IMR-90 (cell line): ENCODE measurements at regions not wholly inside any gene's neighbourhood (a gene's known extent, or its start where the extent isn't known, plus 50 kb on each side); places are given as distances from the start of the nearest gene placed in this dataset.

ENCODE experiments used
- ATAC-seq: fragments of 200-7000 bp; cut with Tn5 transposase; 2 replicates; pipeline ENCODE4 v1.9.1; 2020; ENCODE audit warnings: low read depth, mild to moderate bottlenecking, moderate library complexity
- BruUV-seq: library from RNA; stranded (reverse); fragments of 400-500 nt; replicated peaks from 2 replicates; lab custom pipeline; 2021; lab: Mats Ljungman, UMichigan
- CTCF ChIA-PET: fragments of 300-600 bp; formaldehyde crosslinking; extraction: SDS; loops from one replicate; lab custom pipeline; 2021; ENCODE audit warnings: antibody characterized with exemption; lab: Yijun Ruan, JAX
- POLR2A ChIA-PET: fragments of 300-600 bp; sonication (Branson Sonifier 250); formaldehyde crosslinking; loops from one replicate; lab custom pipeline; 2022; ENCODE audit warnings: antibody characterized with exemption; ENCODE audit not compliant: unreplicated experiment; lab: Charles Lee
- DNase-seq: peaks from one replicate; pipeline ENCODE4 v3.0.0; 2013
- H2AFZ ChIP-seq: replicated peaks from 2 replicates; pipeline ENCODE3; 2013; ENCODE audit warnings: low read length, mild to moderate bottlenecking; ENCODE audit not compliant: poor library complexity
- H2AK5ac ChIP-seq: 2 replicates; pipeline ENCODE4 v1.6.1; 2013; ENCODE audit warnings: low read depth, low read length, inconsistent platforms
- H2AK9ac ChIP-seq: replicated peaks from 2 replicates; pipeline ENCODE3; 2013; ENCODE audit warnings: mild to moderate bottlenecking, low read depth, low read length, moderate library complexity; ENCODE audit not compliant: poor library complexity
- H2BK120ac ChIP-seq: 2 replicates; pipeline ENCODE4 v1.6.1; 2013; ENCODE audit warnings: low read depth, low read length, inconsistent platforms
- H2BK15ac ChIP-seq: 3 replicates; pipeline ENCODE4 v1.6.1; 2013; ENCODE audit warnings: low read depth, low read length, inconsistent platforms
- H2BK20ac ChIP-seq: 2 replicates; pipeline ENCODE4 v1.6.1; 2013; ENCODE audit warnings: low read depth, mild to moderate bottlenecking, inconsistent platforms, low read length, moderate library complexity
- H2BK5ac ChIP-seq: 2 replicates; pipeline ENCODE4 v1.6.1; 2013; ENCODE audit warnings: mild to moderate bottlenecking, low read depth, low read length, inconsistent platforms; ENCODE audit not compliant: poor library complexity, severe bottlenecking
- H3K14ac ChIP-seq: replicated peaks from 2 replicates; pipeline ENCODE4 v1.6.1; 2013; ENCODE audit warnings: low read depth, low read length, inconsistent platforms
- H3K18ac ChIP-seq: 2 replicates; pipeline ENCODE4 v1.6.1; 2013; ENCODE audit warnings: low read depth, low read length, control low read depth
- H3K23ac ChIP-seq: 2 replicates; pipeline ENCODE4 v1.6.1; 2013; ENCODE audit warnings: low read depth, low read length, inconsistent platforms
- H3K27ac ChIP-seq: 2 replicates; pipeline ENCODE4 v1.5.1; 2013; ENCODE audit warnings: mild to moderate bottlenecking, control low read depth, low read length; ENCODE audit not compliant: insufficient read depth
- H3K27me3 ChIP-seq: 2 replicates; pipeline ENCODE4 v1.6.1; 2013; ENCODE audit warnings: low read length; ENCODE audit not compliant: control insufficient read depth, insufficient read depth
- H3K36me3 ChIP-seq: 2 replicates; pipeline ENCODE4 v1.6.1; 2013; ENCODE audit warnings: low read length, mixed read lengths; ENCODE audit not compliant: control insufficient read depth, insufficient read depth
- H3K4ac ChIP-seq: 2 replicates; pipeline ENCODE4 v1.6.1; 2013; ENCODE audit warnings: low read depth, low read length, inconsistent platforms
- H3K4me1 ChIP-seq: 2 replicates; pipeline ENCODE4 v1.6.1; 2013; ENCODE audit warnings: low read length, mixed read lengths; ENCODE audit not compliant: control insufficient read depth, insufficient read depth
- H3K4me2 ChIP-seq: 2 replicates; pipeline ENCODE4 v1.6.1; 2013; ENCODE audit warnings: low read depth, mild to moderate bottlenecking, control low read depth, low read length, moderate library complexity
- H3K4me3 ChIP-seq: 2 replicates; pipeline ENCODE4 v1.5.1; 2013; ENCODE audit warnings: low read depth, mild to moderate bottlenecking, control low read depth, low read length, moderate library complexity; ENCODE audit not compliant: insufficient read depth
- H3K56ac ChIP-seq: 2 replicates; pipeline ENCODE4 v1.6.1; 2013; ENCODE audit warnings: low read length, inconsistent platforms; ENCODE audit not compliant: insufficient read depth; ENCODE audit errors: extremely low read depth
- H3K79me1 ChIP-seq, 2 experiments: 2 replicates each; pipeline ENCODE4 v1.6.1; 2013; ENCODE audit warnings: low read length in 2 of 2, inconsistent platforms in 1 of 2, low read depth in 1 of 2
- H3K9ac ChIP-seq: 2 replicates; pipeline ENCODE4 v1.6.1; 2013; ENCODE audit warnings: low read depth, low read length, control low read depth
- H3K9me1 ChIP-seq: 2 replicates; pipeline ENCODE4 v1.6.1; 2013; ENCODE audit warnings: low read length, inconsistent platforms; ENCODE audit not compliant: insufficient read depth
- H3K9me3 ChIP-seq: 2 replicates; pipeline ENCODE4 v1.6.1; 2013; ENCODE audit warnings: low read length; ENCODE audit not compliant: control insufficient read depth, insufficient read depth
- H4K20me1 ChIP-seq: 2 replicates; pipeline ENCODE4 v1.6.1; 2013; ENCODE audit warnings: low read length, inconsistent platforms; ENCODE audit not compliant: insufficient read depth
- H4K5ac ChIP-seq: 2 replicates; pipeline ENCODE4 v1.6.1; 2013; ENCODE audit warnings: mild to moderate bottlenecking, low read depth, low read length, control low read depth
- H4K8ac ChIP-seq, 2 experiments: 2 replicates each; pipeline ENCODE4 v1.6.1; 2013; ENCODE audit warnings: low read depth in 2 of 2, low read length in 2 of 2, control low read depth in 1 of 2, inconsistent platforms in 1 of 2
- H4K91ac ChIP-seq: 2 replicates; pipeline ENCODE4 v1.6.1; 2013; ENCODE audit warnings: low read depth, low read length, inconsistent platforms; ENCODE audit not compliant: insufficient read depth
- BHLHE40 ChIP-seq: fragments of 150-350 bp; IDR thresholded peaks from 2 replicates; pipeline ENCODE4 v1.6.1; 2016; ENCODE audit warnings: mild to moderate bottlenecking, low read depth, low read length
- CEBPB ChIP-seq: IDR thresholded peaks from 2 replicates; pipeline ENCODE4 v1.6.1; 2012; ENCODE audit warnings: low read depth, low read length, improper control_type of control experiment
- FOS ChIP-seq: fragments of 150-350 bp; IDR thresholded peaks from 2 replicates; pipeline ENCODE4 v1.6.1; 2016; ENCODE audit warnings: low read depth, low read length
- MAZ ChIP-seq: IDR thresholded peaks from 2 replicates; pipeline ENCODE4 v1.6.1; 2012; ENCODE audit warnings: low read depth, mild to moderate bottlenecking, low read length, improper control_type of control experiment, moderate library complexity, borderline replicate concordance
- MXI1 ChIP-seq: IDR thresholded peaks from 2 replicates; pipeline ENCODE4 v1.6.1; 2012; ENCODE audit warnings: low read depth, mild to moderate bottlenecking, low read length, moderate library complexity, borderline replicate concordance
- NFE2L2 ChIP-seq: fragments of 150-350 bp; IDR thresholded peaks from 2 replicates; pipeline ENCODE4 v1.6.1; 2016; ENCODE audit warnings: low read depth, mild to moderate bottlenecking, low read length
- POLR2A ChIP-seq: IDR thresholded peaks from 2 replicates; pipeline ENCODE4 v1.6.1; 2012; ENCODE audit warnings: mild to moderate bottlenecking, low read depth, low read length
- RAD21 ChIP-seq: IDR thresholded peaks from 2 replicates; pipeline ENCODE4 v1.6.1; 2012; ENCODE audit warnings: low read length, improper control_type of control experiment
- RFX5 ChIP-seq: IDR thresholded peaks from 2 replicates; pipeline ENCODE4 v1.8.0; 2012; ENCODE audit warnings: low read depth, mild to moderate bottlenecking, low read length, moderate library complexity
- SMC3 ChIP-seq: fragments of 150-350 bp; IDR thresholded peaks from 2 replicates; pipeline ENCODE4 v1.6.1; 2016; ENCODE audit warnings: low read depth, mild to moderate bottlenecking, antibody characterized with exemption, low read length, moderate library complexity
- WGBS, 2 experiments: methylation state at CpG; one replicate each; pipeline versions ENCODE4 v1.1.5 to v1.1.7; 2013; ENCODE audit warnings: missing lambda C conversion rate in 2 of 2; ENCODE audit not compliant: insufficient read length in 1 of 2; ENCODE audit errors: extremely low coverage in 2 of 2; 5-methylcytosine and 5-hydroxymethylcytosine counted together
- dilution Hi-C: fragments of 300-500 bp; cut with HindIII; formaldehyde crosslinking; loops from one replicate; pipeline ENCODE4 v1.14.3; 2018; ENCODE audit warnings: low sequenced_read_pairs; ENCODE audit not compliant: unreplicated experiment
- in situ Hi-C: fragments of 300-500 bp; cut with MboI; formaldehyde crosslinking; loops from 3 replicates; pipeline ENCODE4 v1.14.3; 2019; ENCODE audit warnings: low sequenced_read_pairs, inconsistent platforms, mixed read lengths
- intact Hi-C: fragments of 100-400 bp; cut with micrococcal nuclease; formaldehyde crosslinking; loops from 2 replicates; pipeline ENCODE4 v1.10.0; 2022
- TF ChIP-seq, protein P1 (sequence below): fragments of 150-350 bp; IDR thresholded peaks from 2 replicates; pipeline ENCODE4 v1.6.1; 2017; ENCODE audit warnings: mild to moderate bottlenecking, antibody characterized with exemption, low read length, low read depth

DNA sequence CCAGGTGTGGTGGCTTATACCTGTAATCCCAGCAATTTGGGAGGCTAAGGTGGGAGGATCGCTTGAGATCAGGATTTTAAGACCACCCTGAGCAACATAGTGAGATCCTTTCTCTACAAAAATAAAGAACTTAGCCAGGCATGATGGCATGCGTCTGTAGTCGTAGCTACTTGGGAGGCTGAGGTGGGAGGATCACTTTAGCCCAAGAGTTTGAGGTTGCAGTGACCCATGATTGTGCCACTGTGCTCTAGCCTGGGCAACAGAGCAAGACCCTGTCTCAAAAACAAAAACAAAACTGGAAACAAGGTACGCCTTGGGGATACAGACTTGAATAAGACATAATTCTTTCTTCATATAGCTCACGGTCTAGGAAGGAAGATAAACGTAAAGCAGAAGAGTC is 63.1 kb upstream of the GRAMD1B start (continued):
- TF ChIP-seq BHLHE40 (no peak), SMC3 (no peak), CEBPB (no peak), NFE2L2 (no peak)
- TF ChIP-seq, protein P1, sequence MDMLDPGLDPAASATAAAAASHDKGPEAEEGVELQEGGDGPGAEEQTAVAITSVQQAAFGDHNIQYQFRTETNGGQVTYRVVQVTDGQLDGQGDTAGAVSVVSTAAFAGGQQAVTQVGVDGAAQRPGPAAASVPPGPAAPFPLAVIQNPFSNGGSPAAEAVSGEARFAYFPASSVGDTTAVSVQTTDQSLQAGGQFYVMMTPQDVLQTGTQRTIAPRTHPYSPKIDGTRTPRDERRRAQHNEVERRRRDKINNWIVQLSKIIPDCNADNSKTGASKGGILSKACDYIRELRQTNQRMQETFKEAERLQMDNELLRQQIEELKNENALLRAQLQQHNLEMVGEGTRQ = no peak

DNA sequence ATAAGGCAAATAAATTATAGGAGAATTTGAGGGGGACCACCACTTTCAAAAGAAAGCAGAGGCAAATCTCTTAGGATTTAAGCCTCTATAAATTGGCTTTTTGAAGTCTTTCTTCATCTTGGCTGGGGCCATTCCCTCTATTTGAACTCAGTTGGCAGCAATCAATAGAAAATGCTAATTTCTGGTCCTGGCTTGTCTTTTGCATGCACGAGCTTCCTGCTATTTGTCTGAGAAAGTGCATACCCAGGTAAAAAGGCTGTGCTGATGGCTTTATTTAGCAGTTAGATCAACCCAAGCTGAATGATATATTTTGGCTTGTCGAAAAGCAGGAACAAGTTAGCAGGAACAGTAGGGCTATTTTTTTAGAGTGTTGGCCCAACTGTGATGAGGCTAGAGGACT is 64.1 kb upstream of the GRAMD1B start:
- Histone ChIP-seq H3K9me3 (no peaks in the 10 kb centered on the region), H3K79me1 (no peaks in the 10 kb centered on the region), H4K20me1 (no peaks in the 10 kb centered on the region), H3K27me3 (peaks cover 56% of the 10 kb centered on the region), H4K91ac (no peak overlapping the region), H3K4me3 (no peak overlapping the region), H2BK15ac (no peak overlapping the region), H3K18ac (no peak overlapping the region), H3K4me1 (no peaks in the 10 kb centered on the region), H3K23ac (no peak overlapping the region), H3K9ac (no peak overlapping the region), H3K9me1 (no peaks in the 10 kb centered on the region), H2BK5ac (no peak overlapping the region), H3K4me2 (no peak overlapping the region), H3K27ac (no peak overlapping the region), H4K8ac (no peak overlapping the region), H2AK5ac (no peak overlapping the region), H2AFZ (no peak overlapping the region), H3K56ac (no peak overlapping the region), H3K14ac (no peak overlapping the region), H3K36me3 (no peaks in the 10 kb centered on the region), H2AK9ac (no peak overlapping the region), H2BK120ac (no peak overlapping the region), H2BK20ac (no peak overlapping the region), H3K4ac (no peak overlapping the region), H4K5ac (no peak overlapping the region)
- DNase-seq = no peak
- in situ Hi-C loops = no loop called here
- ChIA-PET POLR2A (no interaction called here), CTCF (no interaction called here)
- TF ChIP-seq NFE2L2 = no peak
- TF ChIP-seq RAD21 = no peak
- TF ChIP-seq SMC3 = no peak
- TF ChIP-seq FOS = no peak
- no peak for TF ChIP-seq MAZ
- no peak for TF ChIP-seq BHLHE40
- no peak for TF ChIP-seq MXI1
- TF ChIP-seq, protein P1 = no peak
- no peak for TF ChIP-seq RFX5
- no peak for TF ChIP-seq POLR2A
- TF ChIP-seq CEBPB = no peak
- no peak for ATAC-seq
- dilution Hi-C loops = no loop called here
- intact Hi-C loops = no loop called here
- BruUV-seq = no TSS peak
- 0% methylated on average over 1 of the region's 2 CpGs; no CpG with 5 or more reads in 1 of the 2 experiments for WGBS, 2 experiments
